ENCODE measurements at regions not wholly inside any gene's neighbourhood (a gene's known extent, or its start where the extent isn't known, plus 50 kb on each side); places are given as distances from the start of the nearest gene placed in this dataset.

DNA sequence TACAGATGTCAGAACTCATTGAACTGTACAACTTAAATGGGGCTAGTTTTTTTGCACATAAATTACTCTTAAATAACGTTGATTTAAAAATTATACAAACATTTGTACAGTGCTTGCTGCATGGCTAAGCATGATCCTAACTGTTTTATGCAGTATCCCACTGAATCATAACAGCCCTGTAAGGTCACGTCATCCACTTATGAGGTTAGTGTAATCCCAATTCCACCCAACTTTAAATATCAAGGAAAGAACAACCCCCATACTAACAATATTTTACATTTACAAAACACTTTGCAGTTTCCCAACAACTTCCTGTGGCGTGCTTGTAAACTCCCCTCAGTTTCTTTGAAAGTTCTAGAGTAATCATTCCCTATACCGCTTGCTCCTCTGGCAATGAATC is 190.1 kb upstream of the SALL1 start:
- BruUV-seq (replicated peaks): no TSS peak
- CTCF ChIA-PET: no interaction called here
- intact Hi-C loops (cut with micrococcal nuclease): no loop called here

More for the DNA sequence above, 190.1 kb upstream of the SALL1 start:
- no peaks in the 10 kb centered on the region for H3K9me2 ChIP-seq (ENCODE audit: insufficient read depth)
- H3K27ac ChIP-seq (ENCODE audit: low read depth, low read length): no peak overlapping the region
- H3K4me2 ChIP-seq (ENCODE audit: low read length): no peak overlapping the region
- H3K36me3 ChIP-seq (ENCODE audit: control insufficient read depth in 1 of 2, insufficient read depth in 2 of 2, low read length in 2 of 2): no peaks in the 10 kb centered on the region
- no peaks in the 10 kb centered on the region for H3K27me3 ChIP-seq (ENCODE audit: insufficient read depth, low read length)
- no peaks in the 10 kb centered on the region for H3K79me2 ChIP-seq (ENCODE audit: insufficient read depth, low read length)
- H3K4me3 ChIP-seq (replicated peaks in 1 of 2; ENCODE audit: low read depth in 1 of 2, low read length in 2 of 2): no peak overlapping the region
- no peaks in the 10 kb centered on the region for H4K20me1 ChIP-seq (ENCODE audit: insufficient read depth)
- H2AFZ ChIP-seq (ENCODE audit: low read depth, low read length, poor library complexity, severe bottlenecking): no peak overlapping the region
- ChIA-PET POLR2A (no interaction called here), RAD21 (ENCODE audit: low non-redundant PET in 1 of 2, low total read pairs in 2 of 2, uncharacterized antibody in 2 of 2, unreplicated experiment in 2 of 2) (no interaction called here)
- peaks cover 3 to 11% of the 10 kb centered on the region in 2 experiments; a peak in 2 of 4 replicates for H3K9me3 ChIP-seq (ENCODE audit: control insufficient read depth in 1 of 2, insufficient read depth in 1 of 2, low read depth in 1 of 2, low read length in 2 of 2)
- DNase-seq (ENCODE audit: low read depth, low spot score) (no peak), ATAC-seq (no peak)
- no peak overlapping the region for H3K9ac ChIP-seq (ENCODE audit: low read length)
- no peaks in the 10 kb centered on the region for H3K4me1 ChIP-seq (ENCODE audit: control insufficient read depth in 1 of 2, insufficient read depth in 2 of 2, low read length in 2 of 2)
- TF ChIP-seq EGR1 (IDR thresholded peaks at IDR 0.05; ENCODE audit: low read depth) (no peak), POLR2AphosphoS5 (IDR thresholded peaks at IDR 0.05; ENCODE audit: low read depth, low read length) (no peak), ZNF274 (IDR thresholded peaks at IDR 0.05; ENCODE audit: low read depth, low read length) (no peak), TCF7L2 (IDR thresholded peaks at IDR 0.05; ENCODE audit: borderline replicate concordance, extremely low read depth, insufficient read depth, insufficient read length) (no peak), SP1 (IDR thresholded peaks at IDR 0.05; ENCODE audit: low read depth) (no peak), YY1 (IDR thresholded peaks at IDR 0.05; ENCODE audit: extremely low read depth, insufficient replicate concordance, low read depth, low read length) (no peak), EZH2phosphoT487 (IDR thresholded peaks at IDR 0.05; ENCODE audit: borderline replicate concordance) (no peak), JUND (IDR thresholded peaks at IDR 0.05) (no peak), RAD21 (IDR thresholded peaks at IDR 0.05; ENCODE audit: low read depth) (no peak), SRF (IDR thresholded peaks at IDR 0.05; ENCODE audit: low read depth) (no peak), ELF1 (IDR thresholded peaks at IDR 0.05; ENCODE audit: borderline replicate concordance, low read depth) (no peak), ZFX (IDR thresholded peaks at IDR 0.05) (no peak), FOSL1 (IDR thresholded peaks at IDR 0.05; ENCODE audit: low read depth) (no peak), POLR2A (IDR thresholded peaks at IDR 0.05; ENCODE audit: borderline replicate concordance, extremely low read depth, insufficient read depth, insufficient read length) (no peak)
- TF ChIP-seq, protein P1, sequence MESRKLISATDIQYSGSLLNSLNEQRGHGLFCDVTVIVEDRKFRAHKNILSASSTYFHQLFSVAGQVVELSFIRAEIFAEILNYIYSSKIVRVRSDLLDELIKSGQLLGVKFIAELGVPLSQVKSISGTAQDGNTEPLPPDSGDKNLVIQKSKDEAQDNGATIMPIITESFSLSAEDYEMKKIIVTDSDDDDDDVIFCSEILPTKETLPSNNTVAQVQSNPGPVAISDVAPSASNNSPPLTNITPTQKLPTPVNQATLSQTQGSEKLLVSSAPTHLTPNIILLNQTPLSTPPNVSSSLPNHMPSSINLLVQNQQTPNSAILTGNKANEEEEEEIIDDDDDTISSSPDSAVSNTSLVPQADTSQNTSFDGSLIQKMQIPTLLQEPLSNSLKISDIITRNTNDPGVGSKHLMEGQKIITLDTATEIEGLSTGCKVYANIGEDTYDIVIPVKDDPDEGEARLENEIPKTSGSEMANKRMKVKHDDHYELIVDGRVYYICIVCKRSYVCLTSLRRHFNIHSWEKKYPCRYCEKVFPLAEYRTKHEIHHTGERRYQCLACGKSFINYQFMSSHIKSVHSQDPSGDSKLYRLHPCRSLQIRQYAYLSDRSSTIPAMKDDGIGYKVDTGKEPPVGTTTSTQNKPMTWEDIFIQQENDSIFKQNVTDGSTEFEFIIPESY (IDR thresholded peaks at IDR 0.05; ENCODE audit: extremely low read depth, insufficient replicate concordance, low read length): no peak
- TF ChIP-seq, protein P2, sequence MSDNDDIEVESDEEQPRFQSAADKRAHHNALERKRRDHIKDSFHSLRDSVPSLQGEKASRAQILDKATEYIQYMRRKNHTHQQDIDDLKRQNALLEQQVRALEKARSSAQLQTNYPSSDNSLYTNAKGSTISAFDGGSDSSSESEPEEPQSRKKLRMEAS (IDR thresholded peaks at IDR 0.05): no peak
- TF ChIP-seq, protein P3, sequence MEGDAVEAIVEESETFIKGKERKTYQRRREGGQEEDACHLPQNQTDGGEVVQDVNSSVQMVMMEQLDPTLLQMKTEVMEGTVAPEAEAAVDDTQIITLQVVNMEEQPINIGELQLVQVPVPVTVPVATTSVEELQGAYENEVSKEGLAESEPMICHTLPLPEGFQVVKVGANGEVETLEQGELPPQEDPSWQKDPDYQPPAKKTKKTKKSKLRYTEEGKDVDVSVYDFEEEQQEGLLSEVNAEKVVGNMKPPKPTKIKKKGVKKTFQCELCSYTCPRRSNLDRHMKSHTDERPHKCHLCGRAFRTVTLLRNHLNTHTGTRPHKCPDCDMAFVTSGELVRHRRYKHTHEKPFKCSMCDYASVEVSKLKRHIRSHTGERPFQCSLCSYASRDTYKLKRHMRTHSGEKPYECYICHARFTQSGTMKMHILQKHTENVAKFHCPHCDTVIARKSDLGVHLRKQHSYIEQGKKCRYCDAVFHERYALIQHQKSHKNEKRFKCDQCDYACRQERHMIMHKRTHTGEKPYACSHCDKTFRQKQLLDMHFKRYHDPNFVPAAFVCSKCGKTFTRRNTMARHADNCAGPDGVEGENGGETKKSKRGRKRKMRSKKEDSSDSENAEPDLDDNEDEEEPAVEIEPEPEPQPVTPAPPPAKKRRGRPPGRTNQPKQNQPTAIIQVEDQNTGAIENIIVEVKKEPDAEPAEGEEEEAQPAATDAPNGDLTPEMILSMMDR (IDR thresholded peaks at IDR 0.05 in 2 of 3, conservative IDR thresholded peaks at IDR 0.05 in 1 of 3; ENCODE audit: borderline replicate concordance in 1 of 3, insufficient read depth in 1 of 3, low read depth in 2 of 3, low read length in 2 of 3): no peak
- TF ChIP-seq, protein P4, sequence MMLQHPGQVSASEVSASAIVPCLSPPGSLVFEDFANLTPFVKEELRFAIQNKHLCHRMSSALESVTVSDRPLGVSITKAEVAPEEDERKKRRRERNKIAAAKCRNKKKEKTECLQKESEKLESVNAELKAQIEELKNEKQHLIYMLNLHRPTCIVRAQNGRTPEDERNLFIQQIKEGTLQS (IDR thresholded peaks at IDR 0.05): no peak
